CD14-positive monocyte (primary cell): ENCODE measurements at regions not wholly inside any gene's neighbourhood (a gene's known extent, or its start where the extent isn't known, plus 50 kb on each side); places are given as distances from the start of the nearest gene placed in this dataset.
"Not testable (repeated sequence)": the region's sequence is repeated elsewhere in the genome, so short reads cannot be mapped to it uniquely, and the experiment has no call there.

Source experiments
- DNase-seq, 3 donors: peaks; one replicate each; pipeline ENCODE4 v3.0.0-alpha.2; 2011 to 2022
- H2AFZ ChIP-seq: 2 replicates; pipeline ENCODE4 v1.6.0; 2012; ENCODE audit warnings: mild to moderate bottlenecking, low read depth, low read length, inconsistent platforms; ENCODE audit not compliant: insufficient read depth, poor library complexity, severe bottlenecking
- H3K27ac ChIP-seq, 2 donors: 1 replicate in 1 of 2; 2 replicates in 1 of 2; pipeline ENCODE4 v1.5.1; 2012 to 2013; ENCODE audit warnings: low read length in 2 of 2, control low read depth in 1 of 2, inconsistent platforms in 1 of 2, low read depth in 1 of 2, mild to moderate bottlenecking in 1 of 2
- H3K27me3 ChIP-seq, 2 donors: one replicate each; pipeline versions ENCODE4 v1.6.0 to v1.6.1; 2011 to 2013; ENCODE audit warnings: low read length in 2 of 2; ENCODE audit not compliant: control insufficient read depth in 2 of 2, insufficient read depth in 2 of 2
- H3K36me3 ChIP-seq, 2 donors: replicated peaks in 1 of 2; 1 replicate in 1 of 2; 2 replicates in 1 of 2; pipeline versions ENCODE4 v1.5.1 to v1.6.1; 2012 to 2013; ENCODE audit warnings: low read length in 2 of 2, control low read depth in 1 of 2, inconsistent platforms in 1 of 2, mild to moderate bottlenecking in 1 of 2; ENCODE audit not compliant: insufficient read depth in 2 of 2, control insufficient read depth in 1 of 2
- H3K4me1 ChIP-seq, 2 donors: 1 replicate in 1 of 2; 2 replicates in 1 of 2; pipeline versions ENCODE4 v1.5.1 to v1.6.1; 2012 to 2013; ENCODE audit warnings: low read length in 2 of 2, control low read depth in 1 of 2, inconsistent platforms in 1 of 2, mild to moderate bottlenecking in 1 of 2, moderate library complexity in 1 of 2; ENCODE audit not compliant: insufficient read depth in 2 of 2, control insufficient read depth in 1 of 2
- H3K4me2 ChIP-seq: replicated peaks from 2 replicates; pipeline ENCODE3; 2012; ENCODE audit warnings: low read length, moderate library complexity, mild to moderate bottlenecking; ENCODE audit not compliant: poor library complexity, severe bottlenecking; ENCODE audit errors: extremely low read depth
- H3K4me3 ChIP-seq, 3 experiments: fragments of 200-600 bp in 1 of 3; sonication (generic) in 1 of 3; replicated peaks in 1 of 3; 1 replicate in 2 of 3; 2 replicates in 1 of 3; pipeline ENCODE4 v1.5.1; 2011 to 2013; ENCODE audit warnings: low read length in 3 of 3, mild to moderate bottlenecking in 3 of 3, control low read depth in 2 of 3, low read depth in 2 of 3, inconsistent platforms in 1 of 3, moderate library complexity in 1 of 3
- H3K79me2 ChIP-seq: 2 replicates; pipeline ENCODE4 v1.6.0; 2012; ENCODE audit warnings: mild to moderate bottlenecking, control low read depth, inconsistent platforms, low read length, moderate library complexity; ENCODE audit not compliant: insufficient read depth
- H3K9ac ChIP-seq: 2 replicates; pipeline ENCODE4 v1.6.0; 2017; ENCODE audit warnings: low read length, mild to moderate bottlenecking; ENCODE audit not compliant: insufficient read depth, poor library complexity, severe bottlenecking
- H3K9me3 ChIP-seq, 2 donors: replicated peaks in 1 of 2; 1 replicate in 1 of 2; 2 replicates in 1 of 2; pipeline versions ENCODE4 v1.5.1 to v1.6.1; 2012 to 2013; ENCODE audit warnings: low read length in 2 of 2, control low read depth in 1 of 2; ENCODE audit not compliant: control insufficient read depth in 1 of 2, insufficient read depth in 1 of 2
- H4K20me1 ChIP-seq: 2 replicates; pipeline ENCODE4 v1.6.0; 2012; ENCODE audit warnings: mild to moderate bottlenecking, low read length, control low read depth, moderate library complexity; ENCODE audit not compliant: insufficient read depth
- H3K27ac Mint-ChIP-seq, 7 donors: one replicate each; pipeline ENCODE4 v1.8.0; 2020; ENCODE audit warnings: mild to moderate bottlenecking in 7 of 7, mixed read lengths in 7 of 7, moderate library complexity in 6 of 7, inconsistent platforms in 2 of 7
- H3K27me3 Mint-ChIP-seq, 3 donors: one replicate each; pipeline ENCODE4 v1.8.0; 2021 to 2022; ENCODE audit warnings: low read depth in 3 of 3, mild to moderate bottlenecking in 3 of 3, mixed read lengths in 3 of 3, moderate library complexity in 3 of 3, inconsistent platforms in 1 of 3
- H3K36me3 Mint-ChIP-seq, 2 donors: one replicate each; pipeline ENCODE4 v1.8.0; 2020; ENCODE audit warnings: mixed read lengths in 2 of 2, inconsistent platforms in 1 of 2, mild to moderate bottlenecking in 1 of 2
- H3K4me1 Mint-ChIP-seq: one replicate; pipeline ENCODE4 v1.8.0; 2020; ENCODE audit warnings: mild to moderate bottlenecking, mixed read lengths
- H3K4me3 Mint-ChIP-seq, 2 donors: one replicate each; pipeline ENCODE4 v1.8.0; 2020; ENCODE audit warnings: mild to moderate bottlenecking in 2 of 2, mixed read lengths in 2 of 2, moderate library complexity in 1 of 2
- H3K9me3 Mint-ChIP-seq, 7 donors: one replicate each; pipeline ENCODE4 v1.8.0; 2020 to 2022; ENCODE audit warnings: mixed read lengths in 7 of 7, mild to moderate bottlenecking in 6 of 7, moderate library complexity in 6 of 7, inconsistent platforms in 2 of 7
- WGBS: methylation state at CpG from one replicate; pipeline ENCODE4 v1.1.5; 2013; ENCODE audit warnings: missing lambda C conversion rate; ENCODE audit not compliant: insufficient coverage; 5-methylcytosine and 5-hydroxymethylcytosine counted together
- intact Hi-C, 2 donors: fragments of 100-400 bp; cut with micrococcal nuclease; formaldehyde crosslinking; loops; one replicate each; pipeline versions ENCODE4 v1.15.0 to v1.15.1; 2023

GRCh38 chr13:52303098-52303497 lies 102.9 kb downstream of the THSD1 start:
- no CpG with 5 or more reads among the region's 1 CpG for WGBS

GRCh38 chr13:52302688-52303087 lies 103.3 kb downstream of the THSD1 start:
- H3K79me2 ChIP-seq, H3K9me3 ChIP-seq, H3K4me3 ChIP-seq, H3K9ac ChIP-seq, intact Hi-C loops, H3K36me3 Mint-ChIP-seq, H3K36me3 ChIP-seq, H3K4me2 ChIP-seq, H3K27ac ChIP-seq, H2AFZ ChIP-seq, H3K27me3 Mint-ChIP-seq, H3K27ac Mint-ChIP-seq, H3K4me1 Mint-ChIP-seq, DNase-seq, H3K27me3 ChIP-seq, H4K20me1 ChIP-seq, H3K4me3 Mint-ChIP-seq, H3K4me1 ChIP-seq: not testable (repeated sequence)
- peaks cover 4 to 17% (median 11%) of the 10 kb centered on the region in 7 donors for H3K9me3 Mint-ChIP-seq
- no CpG with 5 or more reads among the region's 6 CpGs for WGBS

More at GRCh38 chr13:52303098-52303497, 102.9 kb downstream of the THSD1 start:
- H3K4me3 ChIP-seq, DNase-seq, H3K4me1 Mint-ChIP-seq, H3K9me3 ChIP-seq, H3K4me1 ChIP-seq, H3K79me2 ChIP-seq, H2AFZ ChIP-seq, H3K4me2 ChIP-seq, H3K27ac ChIP-seq, H3K27ac Mint-ChIP-seq, H4K20me1 ChIP-seq, H3K36me3 ChIP-seq, H3K4me3 Mint-ChIP-seq, H3K36me3 Mint-ChIP-seq, intact Hi-C loops, H3K27me3 Mint-ChIP-seq, H3K9ac ChIP-seq, H3K27me3 ChIP-seq: not testable (repeated sequence)
- peaks cover 4 to 17% (median 11%) of the 10 kb centered on the region in 7 donors for H3K9me3 Mint-ChIP-seq

GRCh38 chr13:52301810-52302400 lies 104.1 kb downstream of the THSD1 start:
- peaks cover 4 to 17% (median 11%) of the 10 kb centered on the region in 7 donors for H3K9me3 Mint-ChIP-seq
- H3K9ac ChIP-seq, H3K4me1 ChIP-seq, intact Hi-C loops, H3K79me2 ChIP-seq, H3K4me2 ChIP-seq, H3K27me3 Mint-ChIP-seq, H3K4me3 ChIP-seq, H4K20me1 ChIP-seq, H3K27ac ChIP-seq, H3K36me3 Mint-ChIP-seq, H3K36me3 ChIP-seq, DNase-seq, H3K9me3 ChIP-seq, H3K27me3 ChIP-seq, H2AFZ ChIP-seq, H3K27ac Mint-ChIP-seq, H3K4me1 Mint-ChIP-seq, H3K4me3 Mint-ChIP-seq: not testable (repeated sequence)
- WGBS, result no CpG with 5 or more reads among the region's 4 CpGs

- H3K36me3 ChIP-seq, H3K4me3 ChIP-seq, H4K20me1 ChIP-seq, H3K4me1 Mint-ChIP-seq, H3K4me2 ChIP-seq, H3K9me3 ChIP-seq, H3K9ac ChIP-seq, intact Hi-C loops, H3K27ac Mint-ChIP-seq, H3K27me3 ChIP-seq, DNase-seq, H3K79me2 ChIP-seq, H3K4me3 Mint-ChIP-seq, H3K36me3 Mint-ChIP-seq, H2AFZ ChIP-seq, H3K27me3 Mint-ChIP-seq, H3K4me1 ChIP-seq, H3K27ac ChIP-seq: not testable (repeated sequence)
- peaks cover 4 to 17% (median 11%) of the 10 kb centered on the region in 7 donors for H3K9me3 Mint-ChIP-seq
- WGBS, result no CpG with 5 or more reads among the region's 5 CpGs
These were observed 107.8 kb downstream of the THSD1 start for GRCh38 chr13:52298079-52298661.
